DOHH2 (cell line): ENCODE measurements at regions not wholly inside any gene's neighbourhood (a gene's known extent, or its start where the extent isn't known, plus 50 kb on each side); places are given as distances from the start of the nearest gene placed in this dataset.

ENCODE experiments used
- EZH2phosphoT487 ChIP-seq: fragments of 200-600 bp; sonication (generic); IDR thresholded peaks from 2 replicates; pipeline ENCODE4 v1.6.1; 2017; ENCODE audit warnings: borderline replicate concordance, mild to moderate bottlenecking, antibody characterized with exemption, low read length, moderate library complexity, mixed read lengths
- TF ChIP-seq, protein P1 (sequence below): fragments of 200-600 bp; sonication (generic); IDR thresholded peaks from one replicate; pipeline ENCODE4 v1.5.1; 2014; ENCODE audit warnings: antibody characterized with exemption, mild to moderate bottlenecking, low read depth, low read length; ENCODE audit not compliant: poor library complexity, severe bottlenecking

DNA sequence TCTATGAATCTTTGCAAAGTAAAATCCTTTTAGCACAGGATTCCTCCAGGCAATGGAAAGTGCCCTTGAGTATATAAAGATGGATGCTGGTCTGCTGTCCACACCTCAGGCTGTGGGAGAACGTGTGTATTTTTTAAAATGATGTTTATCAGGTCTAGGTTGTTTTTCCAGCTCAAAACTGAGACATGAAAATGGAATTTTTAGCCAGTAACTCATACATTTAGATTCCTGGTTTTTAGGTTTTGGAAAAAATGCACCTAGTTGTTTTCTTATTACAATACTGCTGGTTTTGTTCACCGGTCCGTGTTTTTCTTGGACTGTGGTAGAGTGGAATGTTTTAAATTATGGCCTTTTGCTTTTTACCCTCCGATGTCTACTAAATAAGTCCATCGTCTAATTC is 554.7 kb downstream of the SOX6 start:
- TF ChIP-seq, protein P1, sequence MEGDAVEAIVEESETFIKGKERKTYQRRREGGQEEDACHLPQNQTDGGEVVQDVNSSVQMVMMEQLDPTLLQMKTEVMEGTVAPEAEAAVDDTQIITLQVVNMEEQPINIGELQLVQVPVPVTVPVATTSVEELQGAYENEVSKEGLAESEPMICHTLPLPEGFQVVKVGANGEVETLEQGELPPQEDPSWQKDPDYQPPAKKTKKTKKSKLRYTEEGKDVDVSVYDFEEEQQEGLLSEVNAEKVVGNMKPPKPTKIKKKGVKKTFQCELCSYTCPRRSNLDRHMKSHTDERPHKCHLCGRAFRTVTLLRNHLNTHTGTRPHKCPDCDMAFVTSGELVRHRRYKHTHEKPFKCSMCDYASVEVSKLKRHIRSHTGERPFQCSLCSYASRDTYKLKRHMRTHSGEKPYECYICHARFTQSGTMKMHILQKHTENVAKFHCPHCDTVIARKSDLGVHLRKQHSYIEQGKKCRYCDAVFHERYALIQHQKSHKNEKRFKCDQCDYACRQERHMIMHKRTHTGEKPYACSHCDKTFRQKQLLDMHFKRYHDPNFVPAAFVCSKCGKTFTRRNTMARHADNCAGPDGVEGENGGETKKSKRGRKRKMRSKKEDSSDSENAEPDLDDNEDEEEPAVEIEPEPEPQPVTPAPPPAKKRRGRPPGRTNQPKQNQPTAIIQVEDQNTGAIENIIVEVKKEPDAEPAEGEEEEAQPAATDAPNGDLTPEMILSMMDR: no peak
- TF ChIP-seq EZH2phosphoT487: no peak
